ENCODE measurements at regions not wholly inside any gene's neighbourhood (a gene's known extent, or its start where the extent isn't known, plus 50 kb on each side); places are given as distances from the start of the nearest gene placed in this dataset.

- Histone ChIP-seq H3K4me3 (replicated peaks in 1 of 3; ENCODE audit: insufficient read depth in 1 of 3, low read depth in 1 of 3, low read length in 3 of 3) (no peak overlapping the region), H3K4me2 (ENCODE audit: insufficient read depth, low read length) (no peak overlapping the region), H3K27ac (ENCODE audit: insufficient read depth, low read depth, low read length) (no peak overlapping the region), H3K9me1 (replicated peaks; ENCODE audit: control insufficient read depth, extremely low read depth, insufficient read depth, low read length) (no peaks in the 10 kb centered on the region), H2AFZ (ENCODE audit: low read depth, low read length) (no peak overlapping the region), H3K9ac (replicated peaks; ENCODE audit: extremely low read depth, insufficient read depth, low read length) (no peak overlapping the region), H3K27me3 (ENCODE audit: control insufficient read depth in 2 of 2, insufficient read depth in 2 of 2, low read length in 2 of 2) (no peaks in the 10 kb centered on the region), H3K4me1 (ENCODE audit: control insufficient read depth, extremely low read depth, insufficient read depth, low read length) (peaks cover 18% of the 10 kb centered on the region), H4K20me1 (replicated peaks; ENCODE audit: control insufficient read depth, extremely low read depth, insufficient read depth, low read length) (no peaks in the 10 kb centered on the region), H3K36me3 (ENCODE audit: control insufficient read depth in 2 of 2, extremely low read depth in 1 of 2, insufficient read depth in 2 of 2, low read length in 2 of 2) (no peaks in the 10 kb centered on the region), H3K9me3 (replicated peaks; ENCODE audit: control insufficient read depth, insufficient read depth, low read length) (no peaks in the 10 kb centered on the region), H3K79me2 (ENCODE audit: control insufficient read depth, insufficient read depth, low read length) (no peaks in the 10 kb centered on the region)
- dilution Hi-C loops (cut with MboI; ENCODE audit: extremely low pct_ligation_motif_present, low sequenced_read_pairs): no loop called here
- POLR2A ChIA-PET: no interaction called here
- BruUV-seq (replicated peaks): no TSS peak
- CTCF ChIA-PET: no interaction called here
- FAIRE-seq (no peak), DNase-seq (ENCODE audit: low read depth, low spot score) (peak; percentile 11)
- intact Hi-C loops (cut with micrococcal nuclease): no loop called here
- TF ChIP-seq FOS (IDR thresholded peaks at IDR 0.05; ENCODE audit: borderline replicate concordance, insufficient read depth, low read length) (peak; percentile 7), EZH2 (IDR thresholded peaks at IDR 0.05; ENCODE audit: borderline replicate concordance, low read depth, low read length, severe bottlenecking) (no peak)
These were observed 353.2 kb upstream of the ATP2B1 start for GRCh38 chr12:90061809-90062208.

GRCh38 chr12:90060031-90060430 is 351.4 kb upstream of the ATP2B1 start:
- Histone ChIP-seq H3K9me1 (replicated peaks; ENCODE audit: control insufficient read depth, extremely low read depth, insufficient read depth, low read length) (no peaks in the 10 kb centered on the region), H3K36me3 (ENCODE audit: control insufficient read depth in 2 of 2, extremely low read depth in 1 of 2, insufficient read depth in 2 of 2, low read length in 2 of 2) (no peaks in the 10 kb centered on the region), H3K9me3 (replicated peaks; ENCODE audit: control insufficient read depth, insufficient read depth, low read length) (no peaks in the 10 kb centered on the region), H3K27me3 (ENCODE audit: control insufficient read depth in 2 of 2, insufficient read depth in 2 of 2, low read length in 2 of 2) (no peaks in the 10 kb centered on the region), H3K79me2 (ENCODE audit: control insufficient read depth, insufficient read depth, low read length) (no peaks in the 10 kb centered on the region), H3K4me2 (ENCODE audit: insufficient read depth, low read length) (no peak overlapping the region), H3K4me3 (replicated peaks in 1 of 3; ENCODE audit: insufficient read depth in 1 of 3, low read depth in 1 of 3, low read length in 3 of 3) (no peak overlapping the region), H3K9ac (replicated peaks; ENCODE audit: extremely low read depth, insufficient read depth, low read length) (no peak overlapping the region), H2AFZ (ENCODE audit: low read depth, low read length) (no peak overlapping the region), H4K20me1 (replicated peaks; ENCODE audit: control insufficient read depth, extremely low read depth, insufficient read depth, low read length) (no peaks in the 10 kb centered on the region), H3K27ac (ENCODE audit: insufficient read depth, low read depth, low read length) (no peak overlapping the region), H3K4me1 (ENCODE audit: control insufficient read depth, extremely low read depth, insufficient read depth, low read length) (peaks cover 12% of the 10 kb centered on the region)
- no peak for TF ChIP-seq JUN (IDR thresholded peaks at IDR 0.05; ENCODE audit: borderline replicate concordance, insufficient read depth, insufficient read length, low read depth)
- no peak for TF ChIP-seq POLR2AphosphoS5 (IDR thresholded peaks at IDR 0.05; ENCODE audit: insufficient read depth, low read depth, low read length)
- TF ChIP-seq MYC (IDR thresholded peaks at IDR 0.05; ENCODE audit: low read depth, low read length): no peak
- TF ChIP-seq POLR2A (IDR thresholded peaks at IDR 0.05; ENCODE audit: low read depth, low read length): no peak
- TF ChIP-seq CTCF (IDR thresholded peaks at IDR 0.05; ENCODE audit: extremely low read depth in 1 of 2, insufficient read depth in 1 of 2, low read depth in 1 of 2, low read length in 2 of 2): no peak
- no peak for TF ChIP-seq FOS (IDR thresholded peaks at IDR 0.05; ENCODE audit: borderline replicate concordance, insufficient read depth, low read length)
- TF ChIP-seq GATA2 (IDR thresholded peaks at IDR 0.05; ENCODE audit: insufficient read depth, insufficient read length, low read depth, low read length): no peak
- no peak for TF ChIP-seq MAX (IDR thresholded peaks at IDR 0.05; ENCODE audit: insufficient read depth, insufficient read length)
- TF ChIP-seq EZH2 (IDR thresholded peaks at IDR 0.05; ENCODE audit: borderline replicate concordance, low read depth, low read length, severe bottlenecking): no peak
- intact Hi-C loops (cut with micrococcal nuclease) (no loop called here), dilution Hi-C loops (cut with MboI; ENCODE audit: extremely low pct_ligation_motif_present, low sequenced_read_pairs) (no loop called here)
- ChIA-PET POLR2A (no interaction called here), CTCF (interaction anchor here (1.3 to 2.1 kb wide), 2 partner anchors 43 to 113 kb away, joined by 3 to 8 read pairs; no protein-coding TSS in a partner anchor)
- DNase-seq (ENCODE audit: low read depth, low spot score) (peak; percentile 20), FAIRE-seq (no peak)
- no TSS peak for BruUV-seq (replicated peaks)
